ENCODE measurements at regions not wholly inside any gene's neighbourhood (a gene's known extent, or its start where the extent isn't known, plus 50 kb on each side); places are given as distances from the start of the nearest gene placed in this dataset.

DNA sequence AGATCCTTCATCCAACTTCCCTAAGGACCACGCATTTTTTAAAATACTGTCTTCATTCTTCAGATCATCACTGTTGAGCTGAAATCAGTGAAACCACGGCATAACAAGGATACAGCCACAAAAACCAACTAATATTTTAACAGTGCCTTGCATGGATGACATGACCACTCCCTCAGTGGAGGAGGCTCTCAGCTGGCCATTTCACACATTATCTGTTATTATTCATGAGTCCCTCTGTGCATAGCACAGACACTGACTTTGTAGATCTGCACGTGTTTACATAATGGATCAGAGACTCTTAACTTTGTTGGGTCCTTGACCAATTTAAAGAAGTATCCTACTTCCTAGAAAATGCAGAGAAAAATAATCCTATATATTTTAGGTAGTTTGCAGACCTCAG lies 104.8 kb upstream of the NUDT7 start:
- TF ChIP-seq CTCF (IDR thresholded peaks at IDR 0.05) (no peak), POLR2A (IDR thresholded peaks at IDR 0.05) (no peak)

Measured in transverse colon (tissue), 3 donors.